ENCODE measurements at regions not wholly inside any gene's neighbourhood (a gene's known extent, or its start where the extent isn't known, plus 50 kb on each side); places are given as distances from the start of the nearest gene placed in this dataset.

- Histone ChIP-seq H3K4me2 (replicated peaks; ENCODE audit: extremely low read depth, low read length, poor library complexity, severe bottlenecking) (no peak overlapping the region), H3K79me2 (ENCODE audit: insufficient read depth, low read length) (no peaks in the 10 kb centered on the region), H4K20me1 (ENCODE audit: insufficient read depth, low read length) (no peaks in the 10 kb centered on the region), H3K9ac (ENCODE audit: insufficient read depth, low read length, poor library complexity, severe bottlenecking) (no peak overlapping the region), H2AFZ (ENCODE audit: insufficient read depth, low read depth, low read length, poor library complexity, severe bottlenecking) (no peak overlapping the region), H3K36me3 (replicated peaks in 1 of 2; ENCODE audit: control insufficient read depth in 1 of 2, insufficient read depth in 2 of 2, low read length in 2 of 2) (no peaks in the 10 kb centered on the region), H3K4me3 (replicated peaks in 1 of 3; ENCODE audit: low read depth in 2 of 3, low read length in 3 of 3) (no peak overlapping the region), H3K27me3 (ENCODE audit: control insufficient read depth in 2 of 2, insufficient read depth in 2 of 2, low read length in 2 of 2) (no peaks in the 10 kb centered on the region), H3K27ac (ENCODE audit: low read depth in 1 of 2, low read length in 2 of 2) (no peak overlapping the region), H3K9me3 (replicated peaks in 1 of 2; ENCODE audit: control insufficient read depth in 1 of 2, insufficient read depth in 1 of 2, low read length in 2 of 2) (no peaks in the 10 kb centered on the region), H3K4me1 (ENCODE audit: control insufficient read depth in 1 of 2, insufficient read depth in 2 of 2, low read length in 2 of 2) (no peaks in the 10 kb centered on the region)
- no peak for TF ChIP-seq CTCF (IDR thresholded peaks at IDR 0.05)
- H3K27me3 Mint-ChIP-seq (ENCODE audit: low read depth in 3 of 3), result no peaks in the 10 kb centered on the region
- no peaks in the 10 kb centered on the region for H3K4me1 Mint-ChIP-seq
- no peak for DNase-seq
- no peaks in the 10 kb centered on the region for H3K36me3 Mint-ChIP-seq
- WGBS (ENCODE audit: insufficient coverage), result no CpG with 5 or more reads among the region's 6 CpGs
- peaks cover 0 to 6% (median 2%) of the 10 kb centered on the region in 7 donors for H3K9me3 Mint-ChIP-seq
- no peak overlapping the region for H3K27ac Mint-ChIP-seq
- intact Hi-C loops (cut with micrococcal nuclease), result no loop called here
- H3K4me3 Mint-ChIP-seq, result no peak overlapping the region
Observed at GRCh38 chr10:85168243-85168642, 839.9 kb downstream of the CCSER2 start.

DNA sequence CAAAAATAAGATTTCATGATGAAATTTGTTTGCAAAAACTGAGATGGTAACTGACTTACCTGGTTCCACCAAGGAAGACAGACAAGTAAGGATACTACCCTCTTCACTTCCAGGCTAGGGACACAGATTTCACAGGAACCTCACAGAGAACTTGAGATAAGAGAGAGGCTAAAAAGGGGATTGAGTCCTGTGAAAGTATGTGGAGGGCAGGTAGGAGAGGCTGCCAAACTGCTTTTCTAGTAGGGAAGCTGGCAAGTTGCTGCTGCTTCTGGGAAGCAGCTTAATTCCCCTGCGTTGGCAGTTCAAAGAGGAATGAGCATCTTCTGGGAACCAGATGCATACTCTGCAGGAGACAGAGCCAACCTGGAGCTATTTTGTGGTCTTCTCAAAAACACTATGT lies 841.6 kb downstream of the CCSER2 start:
- peaks cover 0 to 3% (median 2%) of the 10 kb centered on the region in 7 donors for H3K9me3 Mint-ChIP-seq
- H3K4me2 ChIP-seq (replicated peaks; ENCODE audit: extremely low read depth, low read length, poor library complexity, severe bottlenecking), result no peak overlapping the region
- H4K20me1 ChIP-seq (ENCODE audit: insufficient read depth, low read length), result no peaks in the 10 kb centered on the region
- H3K27ac ChIP-seq (ENCODE audit: low read depth in 1 of 2, low read length in 2 of 2), result no peak overlapping the region
- WGBS (ENCODE audit: insufficient coverage), result 71% methylated on average over 1 of the region's 1 CpG
- peaks cover 0 to 1% (median 0%) of the 10 kb centered on the region in 3 donors for H3K27me3 Mint-ChIP-seq (ENCODE audit: low read depth in 3 of 3)
- H3K36me3 Mint-ChIP-seq, result no peaks in the 10 kb centered on the region
- H2AFZ ChIP-seq (ENCODE audit: insufficient read depth, low read depth, low read length, poor library complexity, severe bottlenecking), result no peak overlapping the region
- no peak for DNase-seq
- H3K36me3 ChIP-seq (replicated peaks in 1 of 2; ENCODE audit: control insufficient read depth in 1 of 2, insufficient read depth in 2 of 2, low read length in 2 of 2), result no peaks in the 10 kb centered on the region
- TF ChIP-seq CTCF (IDR thresholded peaks at IDR 0.05), result no peak
- no peak overlapping the region for H3K27ac Mint-ChIP-seq
- H3K27me3 ChIP-seq (ENCODE audit: control insufficient read depth in 2 of 2, insufficient read depth in 2 of 2, low read length in 2 of 2), result no peaks in the 10 kb centered on the region
- H3K9me3 ChIP-seq (replicated peaks in 1 of 2; ENCODE audit: control insufficient read depth in 1 of 2, insufficient read depth in 1 of 2, low read length in 2 of 2), result no peaks in the 10 kb centered on the region
- H3K4me1 Mint-ChIP-seq, result no peaks in the 10 kb centered on the region
- no peaks in the 10 kb centered on the region for H3K79me2 ChIP-seq (ENCODE audit: insufficient read depth, low read length)
- no peak overlapping the region for H3K9ac ChIP-seq (ENCODE audit: insufficient read depth, low read length, poor library complexity, severe bottlenecking)
- intact Hi-C loops (cut with micrococcal nuclease), result no loop called here
- H3K4me3 ChIP-seq (replicated peaks in 1 of 3; ENCODE audit: low read depth in 2 of 3, low read length in 3 of 3), result no peak overlapping the region
- H3K4me1 ChIP-seq (ENCODE audit: control insufficient read depth in 1 of 2, insufficient read depth in 2 of 2, low read length in 2 of 2), result no peaks in the 10 kb centered on the region
- no peak overlapping the region for H3K4me3 Mint-ChIP-seq
